NT2/D1 (cell line): ENCODE measurements at regions not wholly inside any gene's neighbourhood (a gene's known extent, or its start where the extent isn't known, plus 50 kb on each side); places are given as distances from the start of the nearest gene placed in this dataset.

ENCODE experiments used
- DNase-seq: peaks from one replicate; pipeline ENCODE4 v3.0.0-alpha.2; 2011; ENCODE audit warnings: low read depth, low spot score
- H3K27me3 ChIP-seq: 2 replicates; pipeline ENCODE4 v1.6.0; 2011; ENCODE audit warnings: mild to moderate bottlenecking; ENCODE audit not compliant: insufficient read length, insufficient read depth
- H3K36me3 ChIP-seq: 2 replicates; pipeline ENCODE4 v1.6.1; 2011; ENCODE audit warnings: mild to moderate bottlenecking, low read length, mixed read lengths; ENCODE audit not compliant: insufficient read depth, insufficient read length
- H3K4me1 ChIP-seq: 2 replicates; pipeline ENCODE4 v1.5.1; 2011; ENCODE audit not compliant: insufficient read depth, insufficient read length
- H3K4me3 ChIP-seq: 2 replicates; pipeline ENCODE4 v1.5.1; 2011; ENCODE audit warnings: low read depth; ENCODE audit not compliant: insufficient read length
- H3K9ac ChIP-seq: 2 replicates; pipeline ENCODE4 v1.6.0; 2011; ENCODE audit warnings: low read depth; ENCODE audit not compliant: insufficient read length
- H3K9me3 ChIP-seq: 2 replicates; pipeline ENCODE4 v1.5.1; 2011; ENCODE audit warnings: mild to moderate bottlenecking, low read length; ENCODE audit not compliant: insufficient read depth
- SUZ12 ChIP-seq: IDR thresholded peaks from 2 replicates; pipeline ENCODE4 v1.6.1; 2011; ENCODE audit not compliant: insufficient read length, insufficient read depth; ENCODE audit errors: extremely low read depth
- YY1 ChIP-seq: IDR thresholded peaks from 2 replicates; pipeline ENCODE4 v1.6.1; 2011; ENCODE audit not compliant: insufficient read length, insufficient read depth
- ZNF274 ChIP-seq: IDR thresholded peaks from 2 replicates; pipeline ENCODE4 v1.6.1; 2011; ENCODE audit warnings: mild to moderate bottlenecking, low read depth, low read length

DNA sequence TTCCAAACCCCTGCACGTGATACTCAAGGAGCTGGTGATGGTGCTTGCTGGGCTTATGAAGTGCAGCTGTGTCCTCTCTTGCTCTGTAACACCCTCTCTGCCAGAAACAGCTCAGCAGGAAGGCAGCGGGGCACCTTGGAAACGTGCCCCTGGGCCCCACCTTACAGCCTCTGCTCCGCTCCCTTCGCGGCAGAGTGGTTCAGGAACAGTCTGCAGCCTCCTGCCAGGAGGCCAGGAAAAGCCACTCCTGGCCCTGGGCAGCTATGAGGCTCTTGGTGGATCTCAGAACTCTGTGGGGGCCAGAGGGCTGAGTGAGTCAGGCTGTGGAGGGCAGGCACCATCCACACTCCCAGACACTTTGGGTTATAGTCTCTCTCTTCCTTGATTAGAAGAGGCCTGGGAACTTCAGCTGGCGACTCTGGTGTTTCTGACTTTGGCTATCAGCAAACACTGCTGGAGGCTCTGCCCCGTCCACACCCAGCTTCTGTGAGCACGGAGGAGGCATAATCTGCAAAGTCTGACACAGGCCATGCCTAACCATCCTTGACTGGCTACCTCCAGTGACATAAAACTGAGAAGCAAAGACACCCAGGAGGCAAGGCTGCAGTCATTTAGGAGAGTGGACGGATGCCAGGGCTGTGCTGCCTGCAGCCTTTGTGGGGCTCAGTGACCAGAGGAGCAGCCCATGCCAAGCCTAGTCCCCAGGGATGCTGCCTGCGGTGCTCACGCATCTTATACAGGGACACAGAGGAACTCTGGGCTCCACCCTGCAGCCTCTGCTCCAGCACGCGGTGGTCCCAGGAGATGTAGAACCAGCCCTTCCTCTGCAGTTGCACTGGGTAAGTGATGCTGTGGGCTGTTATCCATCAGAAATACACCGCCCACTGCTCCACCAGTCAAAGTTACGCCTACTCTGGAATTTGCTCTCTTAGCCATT lies 65.3 kb downstream of the METRNL start:
- Histone ChIP-seq H3K27me3 (no peaks in the 10 kb centered on the region), H3K36me3 (no peaks in the 10 kb centered on the region), H3K4me1 (no peaks in the 10 kb centered on the region), H3K9me3 (peaks cover 17% of the 10 kb centered on the region), H3K9ac (no peak overlapping the region), H3K4me3 (no peak overlapping the region)
- DNase-seq = no peak
- TF ChIP-seq YY1 (no peak), SUZ12 (no peak), ZNF274 (no peak)

DNA sequence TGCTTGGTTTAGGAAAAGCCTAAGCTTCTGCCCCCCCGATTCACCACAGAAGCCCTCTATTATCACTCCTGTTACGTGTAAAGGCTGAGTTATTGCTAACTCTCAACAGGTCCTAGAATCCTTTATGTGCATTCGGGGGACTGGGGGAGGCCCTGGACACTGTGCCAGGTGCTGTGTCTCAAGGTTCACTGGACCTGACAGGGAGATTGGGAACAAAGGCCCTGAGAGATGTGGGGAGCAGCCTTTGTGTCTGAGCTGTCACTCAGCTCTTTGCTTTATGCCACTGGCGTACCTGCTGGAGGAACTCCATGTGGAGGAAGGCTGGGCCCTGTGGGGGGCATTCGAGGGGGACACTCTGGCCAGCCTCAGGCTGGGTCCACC lies 65.9 kb downstream of the METRNL start:
- H3K36me3 ChIP-seq = no peaks in the 10 kb centered on the region
- no peaks in the 10 kb centered on the region for H3K27me3 ChIP-seq
- H3K9ac ChIP-seq = no peak overlapping the region
- peaks cover 17% of the 10 kb centered on the region for H3K9me3 ChIP-seq
- TF ChIP-seq ZNF274 = no peak
- TF ChIP-seq SUZ12 = no peak
- no peak for TF ChIP-seq YY1
- no peaks in the 10 kb centered on the region for H3K4me1 ChIP-seq
- no peak overlapping the region for H3K4me3 ChIP-seq
- no peak for DNase-seq

GRCh38 chr17:83145831-83146230 lies 66.4 kb downstream of the METRNL start:
- no peak for DNase-seq
- Histone ChIP-seq H3K27me3 (no peaks in the 10 kb centered on the region), H3K4me1 (no peaks in the 10 kb centered on the region), H3K36me3 (no peaks in the 10 kb centered on the region), H3K9me3 (peaks cover 17% of the 10 kb centered on the region), H3K9ac (no peak overlapping the region), H3K4me3 (no peak overlapping the region)
- TF ChIP-seq SUZ12 = no peak

- no peaks in the 10 kb centered on the region for H3K36me3 ChIP-seq
- H3K4me1 ChIP-seq = peaks cover 4% of the 10 kb centered on the region
- H3K9ac ChIP-seq = no peak overlapping the region
- DNase-seq = no peak
- no peak overlapping the region for H3K4me3 ChIP-seq
- TF ChIP-seq SUZ12 = no peak
- no peak for TF ChIP-seq YY1
- TF ChIP-seq ZNF274 = no peak
- no peaks in the 10 kb centered on the region for H3K27me3 ChIP-seq
- peaks cover 17% of the 10 kb centered on the region for H3K9me3 ChIP-seq
These were observed 66.9 kb downstream of the METRNL start for GRCh38 chr17:83146347-83146746.

- DNase-seq = no peak
- no peak for TF ChIP-seq SUZ12
- no peak for TF ChIP-seq YY1
- TF ChIP-seq ZNF274 = no peak
- Histone ChIP-seq H3K27me3 (no peaks in the 10 kb centered on the region), H3K9ac (no peak overlapping the region), H3K36me3 (no peaks in the 10 kb centered on the region), H3K4me1 (peaks cover 11% of the 10 kb centered on the region), H3K4me3 (no peak overlapping the region), H3K9me3 (peaks cover 10% of the 10 kb centered on the region)
These were observed 67.9 kb downstream of the METRNL start for GRCh38 chr17:83147280-83147679.

DNA sequence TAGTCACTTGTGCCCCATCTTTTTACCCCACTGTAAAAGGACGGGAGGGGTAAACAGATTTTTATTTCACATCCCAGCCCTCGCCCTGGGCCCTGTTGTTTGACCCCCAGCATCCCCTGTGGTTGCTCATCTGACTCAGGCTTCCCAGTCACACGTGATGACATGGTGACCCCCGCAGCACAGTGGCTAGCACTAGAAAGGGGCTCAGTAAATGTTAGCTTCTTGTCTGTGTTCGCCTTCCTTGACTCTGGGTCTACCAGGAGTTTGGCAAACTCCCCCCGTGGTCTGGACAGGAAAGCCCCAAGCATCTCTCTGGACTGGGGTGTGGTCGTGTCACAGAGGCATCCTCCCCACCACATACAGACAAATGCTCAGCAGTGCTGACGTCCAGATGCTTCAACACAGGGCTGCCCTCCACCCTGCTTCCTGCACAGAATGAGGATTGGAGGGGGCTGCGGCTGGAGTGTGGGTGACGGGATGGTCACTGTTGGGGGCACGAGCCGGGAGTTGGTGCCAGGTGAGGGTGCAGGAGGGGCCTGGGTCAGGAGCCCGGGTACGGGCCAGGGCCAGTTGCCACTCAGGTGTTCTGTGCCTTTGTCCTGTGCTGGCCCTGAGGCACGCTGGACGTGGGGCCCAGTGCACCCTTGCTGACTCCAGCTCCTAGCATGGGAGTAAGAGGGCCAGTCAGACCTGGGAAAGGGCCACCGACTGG lies 69.1 kb downstream of the METRNL start:
- no peak overlapping the region for H3K4me3 ChIP-seq
- H3K27me3 ChIP-seq = no peaks in the 10 kb centered on the region
- H3K9me3 ChIP-seq = no peaks in the 10 kb centered on the region
- TF ChIP-seq SUZ12 = no peak
- TF ChIP-seq YY1 = no peak
- no peak for TF ChIP-seq ZNF274
- no peak overlapping the region for H3K9ac ChIP-seq
- DNase-seq = no peak
- peaks cover 14% of the 10 kb centered on the region for H3K4me1 ChIP-seq
- H3K36me3 ChIP-seq = no peaks in the 10 kb centered on the region

- no peaks in the 10 kb centered on the region for H3K9me3 ChIP-seq
- no peak overlapping the region for H3K4me3 ChIP-seq
- no peak for DNase-seq
- H3K4me1 ChIP-seq = peaks cover 14% of the 10 kb centered on the region
- H3K36me3 ChIP-seq = no peaks in the 10 kb centered on the region
- H3K27me3 ChIP-seq = no peaks in the 10 kb centered on the region
- H3K9ac ChIP-seq = no peak overlapping the region
- TF ChIP-seq SUZ12 (no peak), YY1 (no peak), ZNF274 (no peak)
These were observed 69.8 kb downstream of the METRNL start for GRCh38 chr17:83149029-83149725.
